ENCODE measurements at regions not wholly inside any gene's neighbourhood (a gene's known extent, or its start where the extent isn't known, plus 50 kb on each side); places are given as distances from the start of the nearest gene placed in this dataset.
A peak's percentile ranks its signal among the peaks of the same experiment; 100 is the strongest.

- 49 to 67% methylated on average over 1 of the region's 1 CpG for WGBS, 2 donors
- Histone ChIP-seq H3K27me3 (no peaks in the 10 kb centered on the region), H3K36me3 (no peaks in the 10 kb centered on the region), H3K27ac (no peak overlapping the region), H3K9me3 (no peaks in the 10 kb centered on the region), H3K4me3 (no peak overlapping the region), H3K4me1 (no peaks in the 10 kb centered on the region)
- intact Hi-C loops (cut with DNase I), result no loop called here
- FAIRE-seq, result no peak
- ATAC-seq, result no peak
- DNase-seq, result no peak
- no peak for TF ChIP-seq CTCF (IDR thresholded peaks at IDR 0.05)
Observed at GRCh38 chr14:51520087-51520486, 131.6 kb upstream of the FRMD6 start.

- DNase-seq (no peak), ATAC-seq (no peak), FAIRE-seq (no peak)
- Histone ChIP-seq H3K36me3 (no peaks in the 10 kb centered on the region), H3K4me3 (no peak overlapping the region), H3K27me3 (no peaks in the 10 kb centered on the region), H3K27ac (no peak overlapping the region), H3K4me1 (no peaks in the 10 kb centered on the region), H3K9me3 (no peaks in the 10 kb centered on the region)
- no peak for TF ChIP-seq CTCF (IDR thresholded peaks at IDR 0.05)
- intact Hi-C loops (cut with DNase I), result no loop called here
Observed at GRCh38 chr14:51521764-51522163, 129.9 kb upstream of the FRMD6 start.

- TF ChIP-seq CTCF (IDR thresholded peaks at IDR 0.05), result no peak
- FAIRE-seq (no peak), ATAC-seq (no peak), DNase-seq (no peak)
- H3K4me3 ChIP-seq, result no peak overlapping the region
- no peak overlapping the region for H3K27ac ChIP-seq
- no peaks in the 10 kb centered on the region for H3K9me3 ChIP-seq
- no peaks in the 10 kb centered on the region for H3K36me3 ChIP-seq
- intact Hi-C loops (cut with DNase I), result no loop called here
- WGBS, 2 donors, result 75 to 84% methylated on average over 4 of the region's 4 CpGs
- no peaks in the 10 kb centered on the region for H3K4me1 ChIP-seq
- no peaks in the 10 kb centered on the region for H3K27me3 ChIP-seq
Observed at GRCh38 chr14:51523243-51523642, 128.5 kb upstream of the FRMD6 start.

- Histone ChIP-seq H3K27me3 (no peaks in the 10 kb centered on the region), H3K9me3 (no peaks in the 10 kb centered on the region), H3K27ac (no peak overlapping the region), H3K36me3 (no peaks in the 10 kb centered on the region), H3K4me3 (no peak overlapping the region), H3K4me1 (no peaks in the 10 kb centered on the region)
- WGBS, 2 donors, result 87 to 93% methylated on average over 3 of the region's 3 CpGs
- TF ChIP-seq CTCF (IDR thresholded peaks at IDR 0.05), result no peak
- intact Hi-C loops (cut with DNase I), result no loop called here
- no peak for ATAC-seq
- no peak for DNase-seq
- FAIRE-seq, result no peak
Observed at GRCh38 chr14:51525739-51526138, 126.0 kb upstream of the FRMD6 start.

- no peak for TF ChIP-seq CTCF (IDR thresholded peaks at IDR 0.05)
- FAIRE-seq, result peak; percentile 5
- Histone ChIP-seq H3K9me3 (no peaks in the 10 kb centered on the region), H3K4me3 (no peak overlapping the region), H3K27me3 (no peaks in the 10 kb centered on the region), H3K36me3 (no peaks in the 10 kb centered on the region), H3K27ac (no peak overlapping the region), H3K4me1 (no peaks in the 10 kb centered on the region)
- intact Hi-C loops (cut with DNase I), result no loop called here
- no peak for DNase-seq
- no peak for ATAC-seq
- WGBS, 2 donors, result 64 to 69% methylated on average over 2 of the region's 2 CpGs
Observed at GRCh38 chr14:51527073-51527472, 124.6 kb upstream of the FRMD6 start.
